GM06990 (cell line): ENCODE measurements at regions not wholly inside any gene's neighbourhood (a gene's known extent, or its start where the extent isn't known, plus 50 kb on each side); places are given as distances from the start of the nearest gene placed in this dataset.

Experiments
- DNase-seq: peaks from one replicate; pipeline ENCODE4 v3.0.0-alpha.2; 2011; ENCODE audit not compliant: insufficient read length; ENCODE audit errors: extremely low read depth
- H3K27me3 ChIP-seq: replicated peaks from 2 replicates; pipeline ENCODE4 v1.6.0; 2011; ENCODE audit warnings: low read length; ENCODE audit not compliant: control insufficient read depth, insufficient read depth
- H3K36me3 ChIP-seq: 2 replicates; pipeline ENCODE4 v1.5.1; 2011; ENCODE audit warnings: low read length; ENCODE audit not compliant: control insufficient read depth, insufficient read depth
- H3K4me3 ChIP-seq: replicated peaks from 2 replicates; pipeline ENCODE4 v1.5.1; 2011; ENCODE audit warnings: low read depth, mild to moderate bottlenecking, control low read depth, low read length
- TF ChIP-seq, protein P1 (sequence below): IDR thresholded peaks from 2 replicates; pipeline ENCODE4 v1.5.1; 2011; ENCODE audit warnings: low read length, control low read depth, mild to moderate bottlenecking, inconsistent platforms; ENCODE audit not compliant: insufficient read depth, poor library complexity, severe bottlenecking

DNA sequence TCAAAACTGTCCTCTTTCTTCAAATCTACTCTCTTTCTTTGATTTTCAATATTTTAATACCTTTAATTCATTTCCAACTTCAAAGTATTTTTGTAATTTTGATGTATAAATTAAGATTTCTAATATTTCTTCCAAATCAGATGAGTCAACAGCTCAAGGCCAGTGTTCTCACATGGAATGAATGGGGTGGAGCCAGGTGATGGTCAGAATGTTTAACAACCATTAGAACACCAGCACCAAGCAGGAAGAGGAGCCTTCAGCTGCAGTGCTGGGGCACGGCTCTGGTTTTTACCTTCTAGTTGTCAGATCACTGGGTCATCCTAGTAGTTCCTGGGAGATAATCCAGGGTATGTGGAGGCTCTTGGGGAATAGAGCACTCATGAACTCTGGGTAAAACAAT is 494.5 kb upstream of the PDZRN3 start:
- no peak overlapping the region for H3K4me3 ChIP-seq
- no peak for DNase-seq
- TF ChIP-seq, protein P1, sequence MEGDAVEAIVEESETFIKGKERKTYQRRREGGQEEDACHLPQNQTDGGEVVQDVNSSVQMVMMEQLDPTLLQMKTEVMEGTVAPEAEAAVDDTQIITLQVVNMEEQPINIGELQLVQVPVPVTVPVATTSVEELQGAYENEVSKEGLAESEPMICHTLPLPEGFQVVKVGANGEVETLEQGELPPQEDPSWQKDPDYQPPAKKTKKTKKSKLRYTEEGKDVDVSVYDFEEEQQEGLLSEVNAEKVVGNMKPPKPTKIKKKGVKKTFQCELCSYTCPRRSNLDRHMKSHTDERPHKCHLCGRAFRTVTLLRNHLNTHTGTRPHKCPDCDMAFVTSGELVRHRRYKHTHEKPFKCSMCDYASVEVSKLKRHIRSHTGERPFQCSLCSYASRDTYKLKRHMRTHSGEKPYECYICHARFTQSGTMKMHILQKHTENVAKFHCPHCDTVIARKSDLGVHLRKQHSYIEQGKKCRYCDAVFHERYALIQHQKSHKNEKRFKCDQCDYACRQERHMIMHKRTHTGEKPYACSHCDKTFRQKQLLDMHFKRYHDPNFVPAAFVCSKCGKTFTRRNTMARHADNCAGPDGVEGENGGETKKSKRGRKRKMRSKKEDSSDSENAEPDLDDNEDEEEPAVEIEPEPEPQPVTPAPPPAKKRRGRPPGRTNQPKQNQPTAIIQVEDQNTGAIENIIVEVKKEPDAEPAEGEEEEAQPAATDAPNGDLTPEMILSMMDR: no peak
- no peaks in the 10 kb centered on the region for H3K36me3 ChIP-seq
- H3K27me3 ChIP-seq: no peaks in the 10 kb centered on the region

DNA sequence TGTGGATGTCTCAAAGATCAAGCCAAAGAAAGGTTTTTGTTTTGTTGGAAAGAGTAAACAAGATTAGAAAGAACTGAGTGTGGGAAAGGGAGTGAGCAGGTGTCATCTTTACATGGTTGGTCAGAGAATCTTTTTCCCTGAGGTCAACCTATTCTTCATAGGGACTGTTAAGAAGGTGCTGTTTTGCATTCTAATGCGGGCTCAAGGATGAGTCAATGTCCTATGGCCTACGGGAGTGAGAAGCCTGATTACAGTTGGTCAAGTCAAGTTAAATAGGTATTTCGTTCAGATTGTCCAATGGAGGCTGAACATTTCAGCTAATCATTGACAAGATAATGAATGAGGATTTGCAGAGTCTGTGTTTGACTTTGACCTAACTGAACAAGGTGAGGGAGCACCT is 491.2 kb upstream of the PDZRN3 start:
- no peak overlapping the region for H3K4me3 ChIP-seq
- H3K36me3 ChIP-seq: no peaks in the 10 kb centered on the region
- no peak for DNase-seq
- H3K27me3 ChIP-seq: no peaks in the 10 kb centered on the region
- TF ChIP-seq, protein P1: no peak

DNA sequence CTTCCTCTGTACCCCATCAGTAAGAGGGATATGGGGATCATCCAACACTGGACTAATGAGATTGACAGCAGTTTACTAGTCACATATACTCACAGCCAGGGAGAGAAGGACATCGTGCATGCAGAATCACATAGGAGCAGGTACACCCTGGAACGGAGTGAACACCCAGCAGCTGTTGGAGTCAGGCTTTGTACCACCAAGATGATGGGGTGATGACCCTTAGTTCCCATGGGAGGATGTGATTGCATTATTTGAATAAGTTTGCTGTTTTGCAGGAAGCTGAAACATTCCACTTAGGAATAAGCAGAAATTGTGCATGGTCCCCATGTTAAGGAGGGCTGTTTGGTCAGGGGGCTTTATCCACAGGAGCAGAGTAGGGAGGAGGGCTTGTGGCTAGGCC is 482.7 kb upstream of the PDZRN3 start:
- Histone ChIP-seq H3K27me3 (no peaks in the 10 kb centered on the region), H3K36me3 (no peaks in the 10 kb centered on the region), H3K4me3 (no peak overlapping the region)
- TF ChIP-seq, protein P1: no peak
- DNase-seq: no peak

DNA sequence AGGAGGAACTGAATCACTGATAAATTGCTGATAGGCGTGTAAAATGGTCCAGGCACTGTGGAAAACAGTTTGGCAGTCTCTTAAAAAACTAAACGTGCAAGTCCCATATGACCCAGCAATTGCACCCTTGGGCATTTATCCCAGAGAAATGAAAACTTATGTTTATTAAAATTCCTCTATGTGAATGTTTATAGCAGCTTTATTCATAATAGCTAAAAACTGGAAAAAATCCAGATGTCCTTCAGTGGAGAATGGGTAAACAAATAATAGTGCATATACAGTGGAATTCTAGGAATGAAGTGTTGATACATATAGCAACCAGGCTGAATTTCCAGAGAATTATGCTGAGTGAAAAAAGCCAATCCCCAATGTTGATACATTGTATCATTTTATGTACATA is 482.2 kb upstream of the PDZRN3 start:
- Histone ChIP-seq H3K27me3 (no peaks in the 10 kb centered on the region), H3K36me3 (no peaks in the 10 kb centered on the region), H3K4me3 (no peak overlapping the region)
- TF ChIP-seq, protein P1: no peak
- no peak for DNase-seq

DNA sequence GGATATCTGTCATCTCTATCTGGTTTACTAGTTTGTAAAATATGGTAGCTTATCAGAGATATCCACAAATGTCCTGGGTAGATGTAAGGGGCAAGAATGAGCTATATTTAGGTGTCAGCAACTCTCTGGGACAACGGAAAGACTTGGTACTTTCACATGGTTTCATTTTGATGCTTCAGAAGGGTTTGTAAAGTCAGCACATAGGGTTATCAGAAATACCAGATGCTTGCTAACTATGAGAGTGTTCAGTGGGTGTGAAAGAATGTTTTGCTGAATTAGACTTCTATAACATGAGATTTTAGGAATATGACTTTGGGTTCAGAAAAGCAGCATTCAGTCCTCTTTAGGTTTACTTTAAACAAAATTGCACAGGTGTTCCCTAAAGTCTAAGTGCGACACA is 466.5 kb upstream of the PDZRN3 start:
- no peak for DNase-seq
- Histone ChIP-seq H3K27me3 (no peaks in the 10 kb centered on the region), H3K4me3 (no peak overlapping the region), H3K36me3 (no peaks in the 10 kb centered on the region)
- TF ChIP-seq, protein P1: no peak

DNA sequence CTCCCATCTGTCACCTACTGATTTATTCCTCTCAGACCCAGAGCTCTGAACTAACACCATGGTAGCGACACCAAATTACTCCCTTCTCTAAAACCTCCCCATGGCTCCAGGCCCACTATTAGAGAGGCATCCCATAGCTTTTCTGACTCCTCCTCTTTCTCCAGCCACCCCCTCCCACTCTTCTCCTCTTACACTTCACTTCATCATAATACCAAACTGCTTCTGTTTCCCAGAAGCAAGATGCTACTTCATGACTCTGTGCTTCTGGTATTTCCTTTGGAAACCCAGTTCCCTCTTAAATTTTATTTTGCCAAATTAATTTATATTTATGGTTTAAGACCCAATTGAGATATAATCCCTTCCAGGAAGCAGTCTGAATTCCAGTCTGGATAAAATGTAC is 465.1 kb upstream of the PDZRN3 start:
- H3K36me3 ChIP-seq: no peaks in the 10 kb centered on the region
- TF ChIP-seq, protein P1: no peak
- H3K4me3 ChIP-seq: no peak overlapping the region
- H3K27me3 ChIP-seq: no peaks in the 10 kb centered on the region
- DNase-seq: no peak
